NCI-H526 treated with DMSO at 0.1 percent for 48 hours (cell line): ENCODE measurements at regions not wholly inside any gene's neighbourhood (a gene's known extent, or its start where the extent isn't known, plus 50 kb on each side); places are given as distances from the start of the nearest gene placed in this dataset.
"Not testable (repeated sequence)": the region's sequence is repeated elsewhere in the genome, so short reads cannot be mapped to it uniquely, and the experiment has no call there.

Experiments used
- DNase-seq: peaks from one replicate; lab custom pipeline; 2025; lab: John Stamatoyannopoulos, UW

GRCh38 chr16:70014915-70015314, 63.8 kb downstream of the CLEC18A start:
- DNase-seq = not testable (repeated sequence)

- not testable (repeated sequence) for DNase-seq
Measured at GRCh38 chr16:70016751-70017150, 65.6 kb downstream of the CLEC18A start.

GRCh38 chr16:70018254-70018653, 67.1 kb downstream of the CLEC18A start:
- DNase-seq = peak; percentile 0

GRCh38 chr16:70023207-70023606, 72.1 kb downstream of the CLEC18A start:
- DNase-seq = not testable (repeated sequence)

- DNase-seq = not testable (repeated sequence)
Measured at GRCh38 chr16:70023956-70024355, 72.8 kb downstream of the CLEC18A start.

GRCh38 chr16:70026165-70026854, 75.2 kb downstream of the CLEC18A start:
- not testable (repeated sequence) for DNase-seq

GRCh38 chr16:70032906-70033305, 81.2 kb upstream of the PDPR start:
- not testable (repeated sequence) for DNase-seq

GRCh38 chr16:70037913-70038312, 76.2 kb upstream of the PDPR start:
- not testable (repeated sequence) for DNase-seq

- not testable (repeated sequence) for DNase-seq
Measured at GRCh38 chr16:70040554-70040953, 73.6 kb upstream of the PDPR start.

- DNase-seq = not testable (repeated sequence)
Measured at GRCh38 chr16:70043538-70044067, 70.5 kb upstream of the PDPR start.

- not testable (repeated sequence) for DNase-seq
Measured at GRCh38 chr16:70046560-70046959, 67.6 kb upstream of the PDPR start.

- DNase-seq = not testable (repeated sequence)
Measured at GRCh38 chr16:70048083-70048482, 66.0 kb upstream of the PDPR start.

- DNase-seq = not testable (repeated sequence)
Measured at GRCh38 chr16:70058056-70058455, 56.1 kb upstream of the PDPR start.

- not testable (repeated sequence) for DNase-seq
Measured at GRCh38 chr16:70059429-70059828, 54.7 kb upstream of the PDPR start.

GRCh38 chr16:70060521-70061027, 53.6 kb upstream of the PDPR start:
- DNase-seq = not testable (repeated sequence)

- not testable (repeated sequence) for DNase-seq
Measured at GRCh38 chr16:70061671-70062218, 52.4 kb upstream of the PDPR start.

- not testable (repeated sequence) for DNase-seq
Measured at GRCh38 chr16:70062947-70063346, 51.2 kb upstream of the PDPR start.
